Uterus (tissue), 3 donors: ENCODE measurements at regions not wholly inside any gene's neighbourhood (a gene's known extent, or its start where the extent isn't known, plus 50 kb on each side); places are given as distances from the start of the nearest gene placed in this dataset.

Experiments
- DNase-seq, 2 donors: peaks; one replicate each; pipeline ENCODE4 v3.0.0-alpha.2; 2019 to 2020
- H3K27ac ChIP-seq, 2 donors: fragments of 200-600 bp; sonication (generic); 1 replicate in 1 of 2; 2 replicates in 1 of 2; pipeline ENCODE4 v1.5.1; 2016 to 2018
- H3K27me3 ChIP-seq, 2 donors: fragments of 200-600 bp; sonication (generic); one replicate each; pipeline ENCODE4 v1.5.1; 2018 to 2019; ENCODE audit warnings: control low read depth in 1 of 2
- H3K36me3 ChIP-seq, 2 donors: fragments of 200-600 bp; sonication (generic); one replicate each; pipeline ENCODE4 v1.5.1; 2019; ENCODE audit warnings: control low read depth in 1 of 2
- H3K4me1 ChIP-seq, 2 donors: fragments of 200-600 bp; sonication (generic); one replicate each; pipeline ENCODE4 v1.5.1; 2018 to 2019; ENCODE audit warnings: control low read depth in 1 of 2
- H3K4me3 ChIP-seq, 2 donors: fragments of 200-600 bp; sonication (generic); 1 replicate in 1 of 2; 2 replicates in 1 of 2; pipeline ENCODE4 v1.5.1; 2018 to 2019; ENCODE audit warnings: mild to moderate bottlenecking in 1 of 2
- H3K9me3 ChIP-seq, 2 donors: fragments of 200-600 bp; sonication (generic); one replicate each; pipeline ENCODE4 v1.5.1; 2019; ENCODE audit warnings: control low read depth in 1 of 2
- CTCF ChIP-seq, 4 experiments: fragments of 200-600 bp in 2 of 4; fragments of 450-650 bp in 2 of 4; sonication (generic) in 2 of 4; IDR thresholded peaks; one replicate each; pipeline ENCODE4 v1.5.1; 2016 to 2019; ENCODE audit warnings: antibody characterized with exemption in 4 of 4, mild to moderate bottlenecking in 2 of 4, moderate library complexity in 1 of 4
- POLR2A ChIP-seq, 2 donors: fragments of 450-650 bp; IDR thresholded peaks; one replicate each; pipeline ENCODE4 v1.6.1; 2016; ENCODE audit warnings: antibody characterized with exemption in 2 of 2, mild to moderate bottlenecking in 1 of 2, moderate library complexity in 1 of 2
- intact Hi-C: fragments of 100-400 bp; cut with DNase I; formaldehyde crosslinking; loops from one replicate; pipeline ENCODE4 v1.15.1; 2023; ENCODE audit warnings: low total_unique reads
- donor health status: DM: yes; HTN: yes; CAD: no.

GRCh38 chr3:21132896-21133295 is 618.1 kb downstream of the ZNF385D start:
- no peaks in the 10 kb centered on the region for H3K36me3 ChIP-seq
- H3K9me3 ChIP-seq, result no peaks in the 10 kb centered on the region
- no peak overlapping the region for H3K27ac ChIP-seq
- TF ChIP-seq CTCF (IDR thresholded peaks at IDR 0.05) (no peak), POLR2A (IDR thresholded peaks at IDR 0.05) (no peak)
- intact Hi-C loops, result no loop called here
- no peaks in the 10 kb centered on the region for H3K27me3 ChIP-seq
- no peak for DNase-seq
- H3K4me3 ChIP-seq, result no peak overlapping the region
- H3K4me1 ChIP-seq, result no peaks in the 10 kb centered on the region

GRCh38 chr3:21120826-21121225 is 630.2 kb downstream of the ZNF385D start:
- no peak overlapping the region for H3K4me3 ChIP-seq
- H3K9me3 ChIP-seq, result no peaks in the 10 kb centered on the region
- no peak for DNase-seq
- H3K36me3 ChIP-seq, result no peaks in the 10 kb centered on the region
- TF ChIP-seq CTCF (IDR thresholded peaks at IDR 0.05), result no peak
- no peak overlapping the region for H3K27ac ChIP-seq
- intact Hi-C loops, result no loop called here
- H3K4me1 ChIP-seq, result no peaks in the 10 kb centered on the region
- H3K27me3 ChIP-seq, result no peaks in the 10 kb centered on the region

- Histone ChIP-seq H3K36me3 (no peaks in the 10 kb centered on the region), H3K9me3 (no peaks in the 10 kb centered on the region), H3K4me1 (no peaks in the 10 kb centered on the region), H3K4me3 (no peak overlapping the region), H3K27me3 (no peaks in the 10 kb centered on the region), H3K27ac (no peak overlapping the region)
- intact Hi-C loops, result no loop called here
- DNase-seq, result no peak
- TF ChIP-seq CTCF (IDR thresholded peaks at IDR 0.05) (no peak), POLR2A (IDR thresholded peaks at IDR 0.05) (no peak)
Observed at GRCh38 chr3:21117370-21117769, 633.6 kb downstream of the ZNF385D start.

GRCh38 chr3:21109056-21109455 is 642.0 kb downstream of the ZNF385D start:
- no peak overlapping the region for H3K27ac ChIP-seq
- TF ChIP-seq POLR2A (IDR thresholded peaks at IDR 0.05) (no peak), CTCF (IDR thresholded peaks at IDR 0.05) (no peak)
- no peak for DNase-seq
- no peaks in the 10 kb centered on the region for H3K9me3 ChIP-seq
- H3K36me3 ChIP-seq, result no peaks in the 10 kb centered on the region
- H3K4me1 ChIP-seq, result no peaks in the 10 kb centered on the region
- no peak overlapping the region for H3K4me3 ChIP-seq
- H3K27me3 ChIP-seq, result no peaks in the 10 kb centered on the region
- intact Hi-C loops, result no loop called here

- H3K4me1 ChIP-seq, result no peaks in the 10 kb centered on the region
- no peak overlapping the region for H3K27ac ChIP-seq
- H3K36me3 ChIP-seq, result no peaks in the 10 kb centered on the region
- TF ChIP-seq CTCF (IDR thresholded peaks at IDR 0.05) (no peak), POLR2A (IDR thresholded peaks at IDR 0.05) (no peak)
- intact Hi-C loops, result no loop called here
- no peaks in the 10 kb centered on the region for H3K9me3 ChIP-seq
- no peak overlapping the region for H3K4me3 ChIP-seq
- no peaks in the 10 kb centered on the region for H3K27me3 ChIP-seq
- DNase-seq, result no peak
Observed at GRCh38 chr3:21105784-21106183, 645.2 kb downstream of the ZNF385D start.
